NCI-H345 treated with DMSO at 0.1 percent for 48 hours (cell line): ENCODE measurements at regions not wholly inside any gene's neighbourhood (a gene's known extent, or its start where the extent isn't known, plus 50 kb on each side); places are given as distances from the start of the nearest gene placed in this dataset.
A peak's percentile ranks its signal among the peaks of the same experiment; 100 is the strongest.
"Not testable (repeated sequence)": the region's sequence is repeated elsewhere in the genome, so short reads cannot be mapped to it uniquely, and the experiment has no call there.

Experiments
- DNase-seq: peaks from one replicate; lab custom pipeline; 2025; ENCODE audit not compliant: unreplicated experiment; lab: John Stamatoyannopoulos, UW

- DNase-seq: no peak
Measured at GRCh38 chrX:52261125-52261462, 76.4 kb downstream of the MAGED4 start.

GRCh38 chrX:52261463-52262194 is 76.9 kb downstream of the MAGED4 start:
- DNase-seq: peak; percentile 68

- no peak for DNase-seq
Measured at GRCh38 chrX:52262195-52262546, 77.5 kb downstream of the MAGED4 start.

- no peak for DNase-seq
Measured at GRCh38 chrX:52263417-52263816, 78.7 kb downstream of the MAGED4 start.

GRCh38 chrX:52265713-52266112 is 81.0 kb downstream of the MAGED4 start:
- peak; percentile 7 for DNase-seq

- DNase-seq: not testable (repeated sequence)
Measured at GRCh38 chrX:52268502-52268901, 83.8 kb downstream of the MAGED4 start.

GRCh38 chrX:52270453-52271116 is 85.9 kb downstream of the MAGED4 start:
- no peak for DNase-seq

GRCh38 chrX:52271206-52271605 is 86.5 kb downstream of the MAGED4 start:
- DNase-seq: no peak

- no peak for DNase-seq
Measured at GRCh38 chrX:52277666-52278065, 91.2 kb upstream of the XAGE2 start.

GRCh38 chrX:52280812-52281211 is 88.0 kb upstream of the XAGE2 start:
- no peak for DNase-seq

GRCh38 chrX:52284865-52285264 is 84.0 kb upstream of the XAGE2 start:
- no peak for DNase-seq

GRCh38 chrX:52298968-52299367 is 69.9 kb upstream of the XAGE2 start:
- not testable (repeated sequence) for DNase-seq

- DNase-seq: not testable (repeated sequence)
Measured at GRCh38 chrX:52308532-52308931, 60.3 kb upstream of the XAGE2 start.
